HAP-1 (cell line): ENCODE measurements at regions not wholly inside any gene's neighbourhood (a gene's known extent, or its start where the extent isn't known, plus 50 kb on each side); places are given as distances from the start of the nearest gene placed in this dataset.
"Not testable (repeated sequence)": the region's sequence is repeated elsewhere in the genome, so short reads cannot be mapped to it uniquely, and the experiment has no call there.

Experiments used
- DNase-seq, 2 experiments: peaks; one replicate each; pipeline ENCODE4 v3.0.0-alpha.2; 2016 to 2020; ENCODE audit warnings: low spot score in 2 of 2
- H3K27me3 ChIP-seq: fragments of 250-450 bp; sonication (Bioruptor Pico); 2 replicates; pipeline ENCODE4 v1.5.1; 2020; ENCODE audit warnings: low read depth, mild to moderate bottlenecking, moderate library complexity
- H3K36me3 ChIP-seq: fragments of 250-450 bp; sonication (Bioruptor Pico); replicated peaks from 2 replicates; pipeline ENCODE4 v1.5.1; 2020; ENCODE audit warnings: mild to moderate bottlenecking
- H3K4me1 ChIP-seq: fragments of 250-450 bp; sonication (Bioruptor Pico); 2 replicates; pipeline ENCODE4 v1.5.1; 2020; ENCODE audit warnings: mild to moderate bottlenecking
- H3K4me3 ChIP-seq: fragments of 250-450 bp; sonication (Bioruptor Pico); 2 replicates; pipeline ENCODE4 v1.5.1; 2020; ENCODE audit warnings: mild to moderate bottlenecking, moderate library complexity
- H3K9me3 ChIP-seq: fragments of 250-450 bp; sonication (Bioruptor Pico); 2 replicates; pipeline ENCODE4 v1.5.1; 2020; ENCODE audit warnings: mild to moderate bottlenecking, moderate library complexity
- in situ Hi-C: fragments of 300-500 bp; cut with MboI; formaldehyde crosslinking; loops from 3 replicates; pipeline ENCODE4 v1.14.3; 2020; ENCODE audit warnings: low sequenced_read_pairs, inconsistent platforms, mixed read lengths

GRCh38 chrX:1794586-1794985, 179.7 kb downstream of the ASMT start:
- H3K9me3 ChIP-seq = no peaks in the 10 kb centered on the region
- H3K4me1 ChIP-seq = no peaks in the 10 kb centered on the region
- no peak overlapping the region for H3K4me3 ChIP-seq
- H3K27me3 ChIP-seq = peaks cover 4% of the 10 kb centered on the region; the same call in 1 of the 2 replicates
- in situ Hi-C loops = no loop called here
- no peak for DNase-seq
- no peaks in the 10 kb centered on the region for H3K36me3 ChIP-seq

DNA sequence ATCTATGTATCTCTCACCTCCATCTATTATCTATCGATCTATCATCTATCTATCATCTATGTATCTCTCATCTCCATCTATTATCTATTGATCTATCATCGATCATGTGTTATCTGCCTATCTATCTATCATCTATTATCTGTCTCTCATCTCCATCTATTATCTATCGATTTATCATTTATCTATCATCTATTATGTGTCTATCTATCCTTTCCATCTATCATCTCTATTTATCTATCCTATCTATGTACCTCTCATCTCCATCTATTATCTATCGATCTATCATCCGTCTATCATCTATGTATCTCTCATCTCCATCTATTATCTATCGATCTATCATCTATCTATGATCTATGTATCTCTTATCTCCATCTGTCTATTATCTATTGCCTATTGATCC, 188.1 kb downstream of the ASMT start:
- DNase-seq = no peak
- H3K4me3 ChIP-seq = no peak overlapping the region
- in situ Hi-C loops = no loop called here
- peaks cover 6% of the 10 kb centered on the region; the same call in 1 of the 2 replicates for H3K27me3 ChIP-seq
- H3K9me3 ChIP-seq = no peaks in the 10 kb centered on the region
- H3K36me3 ChIP-seq = no peaks in the 10 kb centered on the region
- no peaks in the 10 kb centered on the region for H3K4me1 ChIP-seq

- in situ Hi-C loops = no loop called here
- Histone ChIP-seq H3K4me1 (no peaks in the 10 kb centered on the region), H3K27me3 (peaks cover 6% of the 10 kb centered on the region; the same call in 1 of the 2 replicates), H3K9me3 (no peaks in the 10 kb centered on the region), H3K36me3 (no peaks in the 10 kb centered on the region), H3K4me3 (no peak overlapping the region)
- no peak for DNase-seq
Measured at GRCh38 chrX:1803741-1804140, 188.9 kb downstream of the ASMT start.

DNA sequence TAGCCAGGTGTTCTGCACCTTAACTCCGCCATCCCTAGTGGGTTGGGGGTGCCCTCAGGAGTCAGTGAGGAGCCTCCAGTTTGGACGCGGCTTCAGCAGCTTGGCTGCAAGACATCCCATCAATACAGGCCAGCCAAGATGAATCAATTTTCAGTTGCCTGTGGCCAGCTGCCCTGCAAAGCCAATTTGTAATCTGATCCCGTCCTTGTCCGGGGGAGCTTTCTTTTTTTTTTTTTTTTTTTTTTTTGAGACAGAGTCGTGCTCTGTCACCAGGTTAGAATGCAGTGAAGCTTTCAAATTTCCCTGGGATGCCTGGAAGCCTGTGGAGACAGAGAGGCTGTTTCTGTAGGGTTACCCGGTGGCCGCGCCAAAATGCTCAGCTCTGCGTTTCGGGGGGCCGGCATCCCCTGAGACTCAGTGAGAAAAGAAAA, 192.5 kb downstream of the ASMT start:
- no peak for DNase-seq
- Histone ChIP-seq H3K9me3 (no peaks in the 10 kb centered on the region), H3K36me3 (no peaks in the 10 kb centered on the region), H3K4me3 (no peak overlapping the region), H3K4me1 (no peaks in the 10 kb centered on the region), H3K27me3 (no peaks in the 10 kb centered on the region)
- in situ Hi-C loops = no loop called here

DNA sequence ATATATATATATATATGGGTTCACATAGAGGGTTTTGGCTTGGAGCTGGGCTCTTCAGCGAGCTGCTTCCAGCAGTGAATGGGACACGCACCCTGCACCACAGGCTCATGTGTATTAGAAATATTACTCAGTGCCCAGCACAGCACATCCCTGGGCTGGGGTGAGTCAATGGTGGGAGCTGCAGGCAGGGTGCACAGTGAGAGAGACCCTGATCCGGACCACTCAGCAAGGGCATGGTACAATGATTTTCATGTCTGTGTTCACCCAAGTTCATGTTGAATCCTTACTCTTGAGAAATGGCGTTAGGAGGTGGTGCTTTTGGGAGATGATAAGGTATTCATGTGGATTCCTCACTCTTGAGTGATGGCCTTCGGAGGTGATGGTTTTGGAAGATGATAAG, 194.7 kb downstream of the ASMT start:
- DNase-seq = no peak
- H3K27me3 ChIP-seq = no peaks in the 10 kb centered on the region
- no peaks in the 10 kb centered on the region for H3K4me1 ChIP-seq
- in situ Hi-C loops = no loop called here
- H3K36me3 ChIP-seq = no peaks in the 10 kb centered on the region
- H3K4me3 ChIP-seq = no peak overlapping the region
- H3K9me3 ChIP-seq = no peaks in the 10 kb centered on the region

- no peak overlapping the region for H3K4me3 ChIP-seq
- no peaks in the 10 kb centered on the region for H3K9me3 ChIP-seq
- H3K36me3 ChIP-seq = no peaks in the 10 kb centered on the region
- H3K4me1 ChIP-seq = no peaks in the 10 kb centered on the region
- H3K27me3 ChIP-seq = no peaks in the 10 kb centered on the region
- no peak for DNase-seq
- in situ Hi-C loops = no loop called here
Measured at GRCh38 chrX:1813809-1814208, 198.9 kb downstream of the ASMT start.

DNA sequence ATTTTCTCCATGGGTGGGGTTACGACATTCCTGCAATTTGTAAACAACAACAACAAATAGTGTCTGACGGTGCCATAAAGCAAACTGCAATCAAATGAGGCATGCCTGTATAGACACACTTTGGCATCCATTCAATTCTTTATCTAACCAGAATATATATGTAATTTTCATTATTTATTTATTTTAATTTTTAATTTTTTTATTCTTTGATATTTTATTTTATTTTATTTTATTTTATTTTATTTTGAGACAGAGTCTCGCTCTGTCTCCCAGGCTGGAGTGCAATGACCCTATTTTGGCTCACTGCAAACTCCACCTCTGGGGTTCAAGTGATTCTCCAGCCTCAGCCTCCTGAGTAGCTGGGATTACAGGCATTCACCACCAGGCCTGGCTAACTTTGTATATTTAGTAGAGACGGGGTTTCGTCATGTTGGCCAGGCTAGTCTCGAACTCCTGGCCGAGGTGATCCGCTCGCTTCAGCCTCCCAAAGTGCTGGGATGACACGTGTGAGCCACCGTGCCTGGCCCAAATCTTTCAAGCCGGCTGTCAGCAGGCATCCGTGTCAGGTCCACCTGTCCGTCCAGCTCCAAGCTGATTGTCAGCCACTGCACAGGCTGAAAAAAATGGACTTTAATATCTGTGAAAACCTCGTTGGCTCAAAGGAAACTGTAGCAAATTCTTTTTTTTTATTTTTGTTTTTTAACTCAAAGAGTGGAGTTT, 200.8 kb downstream of the ASMT start:
- H3K4me3 ChIP-seq = no peak overlapping the region
- H3K36me3 ChIP-seq = no peaks in the 10 kb centered on the region
- H3K9me3 ChIP-seq = no peaks in the 10 kb centered on the region
- H3K4me1 ChIP-seq = no peaks in the 10 kb centered on the region
- no peaks in the 10 kb centered on the region for H3K27me3 ChIP-seq
- DNase-seq = no peak
- in situ Hi-C loops = no loop called here

- H3K4me1 ChIP-seq, H3K9me3 ChIP-seq, in situ Hi-C loops, H3K4me3 ChIP-seq, H3K27me3 ChIP-seq, H3K36me3 ChIP-seq, DNase-seq: not testable (repeated sequence)
Measured at GRCh38 chrX:1816387-1816982, 201.6 kb downstream of the ASMT start.

GRCh38 chrX:1821846-1822245, 207.0 kb downstream of the ASMT start:
- H3K27me3 ChIP-seq = no peaks in the 10 kb centered on the region
- no peak overlapping the region for H3K4me3 ChIP-seq
- H3K4me1 ChIP-seq = no peaks in the 10 kb centered on the region
- no peaks in the 10 kb centered on the region for H3K9me3 ChIP-seq
- H3K36me3 ChIP-seq = no peaks in the 10 kb centered on the region
- in situ Hi-C loops = no loop called here
- no peak for DNase-seq

- no peak overlapping the region for H3K4me3 ChIP-seq
- no peaks in the 10 kb centered on the region for H3K36me3 ChIP-seq
- no peaks in the 10 kb centered on the region for H3K27me3 ChIP-seq
- no peak for DNase-seq
- in situ Hi-C loops = no loop called here
- no peaks in the 10 kb centered on the region for H3K9me3 ChIP-seq
- H3K4me1 ChIP-seq = no peaks in the 10 kb centered on the region
Measured at GRCh38 chrX:1824855-1825254, 210.0 kb downstream of the ASMT start.

- Histone ChIP-seq H3K4me1 (no peaks in the 10 kb centered on the region), H3K36me3 (no peaks in the 10 kb centered on the region), H3K27me3 (no peaks in the 10 kb centered on the region), H3K4me3 (no peak overlapping the region), H3K9me3 (no peaks in the 10 kb centered on the region)
- DNase-seq = no peak
- in situ Hi-C loops = no loop called here
Measured at GRCh38 chrX:1833656-1834360, 218.9 kb downstream of the ASMT start.

GRCh38 chrX:1835056-1835455, 220.2 kb downstream of the ASMT start:
- DNase-seq = no peak
- in situ Hi-C loops = no loop called here

DNA sequence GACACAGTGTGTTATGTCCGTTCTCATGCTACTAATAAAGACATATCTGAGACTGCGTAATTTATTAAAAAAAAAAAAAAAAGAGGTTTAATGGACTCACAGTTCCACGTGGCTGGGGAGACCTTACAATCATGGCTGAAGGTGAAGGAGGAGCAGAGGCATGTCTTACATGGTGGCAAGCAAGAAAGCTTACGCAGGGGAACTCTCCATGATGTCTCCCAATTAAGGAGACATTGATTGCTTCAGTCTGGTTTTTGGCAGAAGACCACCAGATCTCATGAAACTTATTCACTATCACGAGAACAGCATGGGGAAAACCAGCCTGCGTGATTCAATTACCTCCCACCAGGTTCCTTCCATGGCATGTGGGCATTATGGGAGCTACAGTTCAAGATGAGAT, 221.8 kb downstream of the ASMT start:
- no peaks in the 10 kb centered on the region for H3K27me3 ChIP-seq
- no peaks in the 10 kb centered on the region for H3K9me3 ChIP-seq
- in situ Hi-C loops = no loop called here
- H3K4me1 ChIP-seq = no peaks in the 10 kb centered on the region
- no peak overlapping the region for H3K4me3 ChIP-seq
- DNase-seq = no peak
- no peaks in the 10 kb centered on the region for H3K36me3 ChIP-seq

More at GRCh38 chrX:1835056-1835455, 220.2 kb downstream of the ASMT start:
- no peaks in the 10 kb centered on the region for H3K36me3 ChIP-seq
- H3K4me3 ChIP-seq = no peak overlapping the region
- H3K4me1 ChIP-seq = no peaks in the 10 kb centered on the region
- no peaks in the 10 kb centered on the region for H3K9me3 ChIP-seq
- H3K27me3 ChIP-seq = no peaks in the 10 kb centered on the region

- Histone ChIP-seq H3K4me1 (no peaks in the 10 kb centered on the region), H3K9me3 (no peaks in the 10 kb centered on the region), H3K27me3 (no peaks in the 10 kb centered on the region), H3K36me3 (no peaks in the 10 kb centered on the region), H3K4me3 (no peak overlapping the region)
- DNase-seq = no peak
- in situ Hi-C loops = no loop called here
Measured at GRCh38 chrX:1841746-1842145, 226.9 kb downstream of the ASMT start.
